Hepatic stellate cell (primary cell): ENCODE measurements at regions not wholly inside any gene's neighbourhood (a gene's known extent, or its start where the extent isn't known, plus 50 kb on each side); places are given as distances from the start of the nearest gene placed in this dataset.

ENCODE experiments used
- DNase-seq: peaks from one replicate; pipeline ENCODE4 v3.0.0; 2011; ENCODE audit warnings: low spot score

GRCh38 chr16:62564291-62564690 is 528.1 kb upstream of the CDH8 start:
- no peak for DNase-seq

DNA sequence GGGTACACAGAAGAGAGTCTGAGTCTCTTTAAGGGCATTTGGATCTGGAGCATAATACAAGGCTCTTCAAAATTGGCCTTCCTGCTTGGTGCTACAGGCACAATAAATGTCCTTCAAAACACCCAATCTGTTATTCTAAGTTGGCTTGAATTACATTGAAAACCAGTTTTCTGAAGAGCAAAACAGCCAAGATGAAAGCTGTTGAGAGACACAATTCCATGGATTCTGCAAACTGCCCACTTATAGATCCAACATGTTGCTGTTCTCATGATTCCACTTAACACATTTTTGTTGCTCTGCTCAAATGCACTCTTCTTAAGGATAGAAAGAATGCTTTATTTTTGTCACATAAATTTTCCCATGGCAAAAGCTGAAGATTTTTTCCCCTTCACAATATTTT is 525.9 kb upstream of the CDH8 start:
- DNase-seq, result no peak

DNA sequence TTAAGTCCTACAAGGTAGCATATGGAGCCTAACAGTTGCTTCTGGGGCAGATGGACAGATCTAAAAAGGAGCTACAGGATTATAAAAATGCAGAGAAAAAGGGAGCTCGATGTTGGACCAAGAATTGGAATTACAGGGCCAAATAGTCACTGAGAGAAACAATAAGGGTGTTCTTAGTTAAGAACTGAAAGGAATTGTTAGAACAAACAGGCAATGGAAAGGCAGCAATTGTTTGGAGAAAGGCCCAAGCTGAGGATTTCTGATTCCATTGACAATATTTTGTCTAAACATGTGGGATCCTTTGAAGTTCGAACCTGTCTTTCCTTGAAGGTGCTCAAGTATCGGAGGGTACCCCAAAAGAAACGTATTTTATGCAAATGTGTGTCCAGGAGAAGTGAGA is 513.6 kb upstream of the CDH8 start:
- no peak for DNase-seq

DNA sequence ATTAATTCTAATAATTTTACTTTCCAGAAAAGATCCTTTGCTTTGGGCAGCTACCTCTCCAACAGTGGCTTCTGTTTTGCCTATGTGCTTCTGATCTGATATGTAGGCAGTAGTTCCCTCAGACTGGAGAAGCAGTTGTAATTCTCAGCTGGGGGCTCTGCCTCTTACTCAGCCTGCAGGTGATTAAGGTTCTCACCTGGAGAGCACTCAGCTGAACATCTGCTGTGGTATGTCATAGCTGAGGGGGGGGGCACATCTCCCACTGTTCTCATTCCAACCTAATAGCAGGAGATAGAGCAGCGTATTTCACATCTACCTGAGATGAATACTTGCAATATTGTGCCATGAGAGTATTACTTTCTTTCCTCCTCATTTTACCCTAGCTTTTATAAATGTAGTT is 511.9 kb upstream of the CDH8 start:
- DNase-seq, result no peak

GRCh38 chr16:62546701-62547100 is 510.5 kb upstream of the CDH8 start:
- DNase-seq, result no peak

DNA sequence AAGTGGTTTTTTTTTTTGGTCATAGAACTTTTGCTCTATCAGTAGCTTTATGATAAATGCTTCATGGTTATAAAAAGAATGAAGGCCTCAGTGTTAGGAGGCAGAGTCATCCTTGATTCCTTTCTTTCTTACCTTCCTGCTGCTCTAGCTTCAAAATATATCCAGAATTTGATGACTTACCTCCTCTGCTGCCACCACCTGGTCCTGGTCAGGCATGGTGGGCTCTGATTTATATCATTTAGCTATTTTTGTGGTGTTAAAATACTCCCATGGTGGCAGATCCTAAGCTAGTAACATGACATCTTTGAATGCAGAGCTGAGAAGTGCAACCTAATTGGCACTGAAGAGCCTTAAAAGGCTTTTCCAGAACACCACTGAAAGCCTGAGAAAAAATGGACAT is 508.8 kb upstream of the CDH8 start:
- DNase-seq, result no peak

DNA sequence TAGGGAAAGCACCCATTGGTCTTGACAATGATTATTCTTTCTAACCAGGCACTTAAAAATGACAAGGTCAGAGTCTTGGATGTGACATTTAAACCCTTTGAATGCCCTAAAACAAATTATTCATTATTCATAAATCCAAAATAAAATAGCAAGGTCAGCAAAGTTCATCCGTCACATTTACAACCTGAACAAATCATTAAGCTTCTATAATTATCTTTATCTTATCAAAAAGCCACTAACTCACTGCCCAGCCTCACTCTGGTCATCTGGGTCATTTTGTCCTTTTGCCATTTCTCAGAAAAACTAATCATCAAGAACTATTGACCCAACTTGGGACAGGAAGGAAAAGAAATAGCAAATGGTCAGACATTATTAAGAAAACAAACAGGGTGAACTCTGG is 507.3 kb upstream of the CDH8 start:
- no peak for DNase-seq

- no peak for DNase-seq
These were observed 503.4 kb upstream of the CDH8 start for GRCh38 chr16:62539657-62540056.

DNA sequence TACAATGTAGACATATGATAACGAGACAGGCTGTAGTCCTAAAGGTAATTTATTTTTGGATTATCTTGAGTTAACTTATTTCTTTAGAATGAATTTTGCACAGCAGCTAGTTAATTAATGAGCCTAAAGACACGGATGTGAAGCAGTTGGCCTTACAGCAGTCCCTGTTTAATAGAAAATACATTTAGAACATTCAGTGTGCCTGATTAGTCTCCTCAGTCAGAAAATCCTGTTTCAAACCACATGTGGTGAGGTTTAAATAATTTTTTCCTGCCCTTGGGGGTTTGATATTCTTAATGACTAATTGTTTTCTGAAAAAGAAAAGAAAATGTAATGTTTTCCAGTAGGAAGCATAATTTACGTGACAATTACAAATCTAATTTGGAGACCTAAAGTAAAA is 494.2 kb upstream of the CDH8 start:
- no peak for DNase-seq

DNA sequence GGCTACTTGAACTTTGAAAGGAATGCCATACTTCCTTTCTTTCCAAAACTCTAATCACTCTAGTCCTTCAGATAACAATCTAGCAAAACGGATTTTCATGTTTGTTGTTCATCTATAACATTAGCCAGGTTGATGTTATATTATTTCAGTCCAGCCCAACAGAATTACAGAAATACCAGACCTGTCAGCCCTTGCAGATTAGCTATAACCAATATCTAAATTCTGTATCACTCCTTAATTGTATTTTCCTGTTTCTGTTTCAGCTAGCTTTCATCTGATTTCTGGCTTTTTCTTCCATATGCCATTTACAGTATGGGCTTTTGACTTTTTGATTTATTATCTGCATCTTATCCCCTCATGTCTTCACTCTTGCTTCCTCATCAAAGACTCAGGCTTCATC is 479.8 kb upstream of the CDH8 start:
- DNase-seq, result no peak

DNA sequence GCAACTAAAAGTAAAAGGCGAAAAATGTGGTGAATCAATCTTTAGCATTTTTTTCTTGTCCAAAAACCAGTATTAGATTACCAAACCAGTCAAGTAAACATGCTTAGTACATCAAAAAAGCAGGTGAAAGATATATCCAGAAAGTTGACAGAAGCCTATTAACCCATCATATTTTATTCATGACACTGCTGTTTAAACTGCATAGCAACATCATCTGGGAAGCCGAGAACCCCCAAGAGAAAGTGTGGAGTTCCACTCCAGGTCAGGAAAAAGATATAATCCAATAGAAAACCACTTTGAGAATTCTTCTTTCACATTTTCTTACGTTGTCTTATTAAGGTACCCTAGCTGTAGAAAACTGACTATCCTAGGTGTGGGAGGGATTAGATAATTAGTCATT is 466.8 kb upstream of the CDH8 start:
- no peak for DNase-seq

GRCh38 chr16:62478903-62479458 is 442.7 kb upstream of the CDH8 start:
- no peak for DNase-seq

- DNase-seq, result no peak
These were observed 441.6 kb upstream of the CDH8 start for GRCh38 chr16:62477796-62478195.

- no peak for DNase-seq
These were observed 439.3 kb upstream of the CDH8 start for GRCh38 chr16:62475573-62475972.

DNA sequence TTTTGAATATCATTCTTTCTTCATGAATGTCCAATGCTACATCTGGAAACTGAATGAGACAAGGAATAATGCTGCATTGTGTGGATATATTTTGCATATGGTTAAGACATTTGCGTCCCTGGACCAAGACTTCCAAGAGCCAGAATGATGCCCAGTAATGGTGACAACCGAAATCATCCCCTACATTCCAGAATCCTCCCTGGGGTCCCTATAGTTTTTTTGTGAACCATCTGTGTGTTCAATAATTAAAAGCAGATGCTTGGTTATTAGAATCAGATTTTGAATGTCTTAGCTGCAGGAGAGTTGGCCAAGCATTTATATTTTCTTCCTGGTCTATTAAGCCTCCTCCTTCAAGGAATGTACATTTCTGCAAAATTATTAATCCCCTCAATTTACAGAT is 426.7 kb upstream of the CDH8 start:
- DNase-seq, result no peak

DNA sequence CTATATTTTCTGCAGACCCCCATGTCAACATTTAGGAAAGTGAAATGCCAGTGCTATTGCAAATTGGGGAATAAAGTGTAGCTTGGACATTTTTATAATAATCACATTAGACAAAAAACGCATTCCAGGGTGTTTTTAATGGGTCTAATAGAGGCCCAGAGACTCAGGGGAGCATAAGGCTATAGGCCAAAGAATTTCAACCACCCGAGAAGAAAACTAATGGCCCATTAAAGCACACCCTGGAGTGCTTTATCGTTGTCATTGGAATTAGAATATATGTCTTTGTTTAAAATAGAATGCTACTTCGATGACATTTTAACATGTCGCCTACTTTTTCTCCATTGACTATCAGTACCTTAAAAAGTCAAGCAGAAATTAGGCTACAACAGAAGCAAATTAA is 414.1 kb upstream of the CDH8 start:
- no peak for DNase-seq

DNA sequence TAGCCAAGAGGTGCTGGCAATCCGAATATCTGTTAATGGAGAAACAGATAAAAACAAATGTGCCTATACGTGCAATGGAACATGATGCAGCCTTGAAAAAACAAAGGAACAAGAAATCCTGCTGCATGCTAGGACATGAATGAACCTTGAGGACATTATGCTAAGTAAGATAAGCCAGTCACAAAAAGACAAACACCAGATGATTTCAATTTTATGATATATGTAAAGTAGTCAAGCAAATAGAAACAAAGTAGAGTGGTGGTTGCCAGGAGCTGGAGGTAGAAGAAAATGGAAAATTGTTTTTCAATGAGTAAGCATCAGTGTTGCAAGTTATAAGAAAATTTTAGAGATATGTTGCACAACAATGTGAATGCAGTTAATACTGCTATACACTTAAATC is 409.7 kb upstream of the CDH8 start:
- no peak for DNase-seq

GRCh38 chr16:62424206-62424605 is 388.0 kb upstream of the CDH8 start:
- no peak for DNase-seq

GRCh38 chr16:62408760-62409159 is 372.5 kb upstream of the CDH8 start:
- no peak for DNase-seq

DNA sequence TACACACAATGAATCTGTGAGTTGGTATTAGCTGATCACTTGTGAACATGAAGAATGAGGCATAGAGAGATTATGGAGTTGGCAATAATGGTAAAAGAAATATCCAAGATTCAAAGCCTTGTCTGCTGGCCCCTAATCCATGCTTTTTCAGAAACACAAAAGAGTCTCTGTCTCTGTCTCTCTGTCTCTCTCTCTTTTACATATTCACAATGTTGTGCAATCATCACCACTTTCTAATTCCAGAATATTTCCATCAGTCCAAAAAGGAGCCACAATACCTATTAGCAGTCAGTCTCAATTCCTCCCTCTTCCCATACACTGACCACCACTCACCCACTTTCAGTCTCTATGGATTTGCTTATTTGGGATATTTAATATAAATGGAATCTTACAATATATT is 370.1 kb upstream of the CDH8 start:
- no peak for DNase-seq

DNA sequence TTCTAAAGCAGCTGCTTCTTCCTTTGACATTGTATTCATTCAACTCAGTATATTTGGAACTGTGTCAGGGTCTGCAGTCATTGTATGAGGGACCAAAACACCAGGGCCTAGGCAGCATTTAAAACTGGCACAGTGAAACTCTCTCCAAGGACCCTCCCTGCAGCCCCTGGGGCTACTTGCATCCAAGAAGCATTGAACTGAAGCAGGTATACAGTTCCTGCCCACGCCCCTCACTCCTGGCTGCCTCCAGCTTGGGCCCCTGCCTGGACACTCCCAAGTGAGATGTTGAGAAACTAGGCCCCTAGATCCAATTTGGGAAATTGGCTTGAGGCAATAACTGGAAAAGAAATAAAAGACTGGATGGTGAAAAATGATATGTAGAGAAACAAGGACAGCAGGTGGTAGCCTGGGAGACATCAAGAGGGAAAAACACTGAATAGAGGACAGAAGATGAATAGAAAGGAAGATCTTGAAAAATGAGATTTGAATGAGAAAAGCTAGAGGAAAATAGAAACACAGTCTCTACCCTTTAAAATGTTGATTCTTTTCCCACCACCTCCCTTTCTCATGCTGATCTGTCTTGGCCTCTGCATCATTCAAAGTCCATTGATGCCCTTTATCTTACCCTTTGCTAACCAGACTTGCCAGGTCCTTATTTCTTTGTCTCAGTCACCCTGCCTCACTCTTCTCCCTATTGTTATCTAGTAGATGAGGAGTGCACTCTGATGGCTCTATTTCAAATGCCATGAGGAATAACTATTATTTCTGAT is 368.8 kb upstream of the CDH8 start:
- no peak for DNase-seq

DNA sequence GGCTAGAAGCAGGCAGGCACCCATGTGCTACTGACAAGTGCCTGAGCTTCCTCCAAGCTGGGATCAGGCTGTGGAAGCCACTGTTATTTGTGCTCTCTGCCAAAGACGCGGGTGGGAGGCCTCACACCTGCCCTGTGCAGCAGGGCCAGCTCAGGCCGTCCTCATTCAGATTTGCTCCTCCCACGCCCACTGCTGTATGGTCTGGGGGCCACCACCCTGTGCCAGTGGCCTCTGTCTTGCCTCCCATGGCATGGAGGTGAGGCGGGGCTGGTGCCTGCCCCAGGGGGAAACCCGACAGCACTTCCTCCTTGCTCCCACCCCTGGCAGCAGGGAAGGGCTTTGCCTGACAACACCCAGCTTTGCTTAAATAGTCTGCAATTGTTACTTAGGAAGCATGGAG is 356.5 kb upstream of the CDH8 start:
- DNase-seq, result no peak

- no peak for DNase-seq
These were observed 355.7 kb upstream of the CDH8 start for GRCh38 chr16:62391940-62392339.

DNA sequence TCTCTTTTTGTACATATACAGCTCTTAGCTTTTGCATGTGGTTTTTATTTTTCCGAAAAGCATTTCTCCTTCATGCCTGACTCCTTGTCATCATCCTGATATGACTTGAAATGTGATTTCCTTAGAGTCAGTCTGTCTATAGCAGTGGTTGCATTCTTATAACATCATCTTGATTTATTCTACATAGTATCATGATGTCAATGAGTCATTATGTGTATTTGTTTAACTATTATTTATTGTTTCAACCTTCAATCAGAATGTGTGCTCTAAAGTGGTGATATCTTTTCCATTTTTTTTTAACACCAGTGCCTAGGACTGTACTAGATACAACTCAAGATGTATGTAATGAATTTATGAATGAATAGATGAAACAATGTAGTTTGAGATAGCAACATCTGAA is 354.9 kb upstream of the CDH8 start:
- no peak for DNase-seq
